HG02884 (cell line): ENCODE measurements at regions not wholly inside any gene's neighbourhood (a gene's known extent, or its start where the extent isn't known, plus 50 kb on each side); places are given as distances from the start of the nearest gene placed in this dataset.
"Not testable (repeated sequence)": the region's sequence is repeated elsewhere in the genome, so short reads cannot be mapped to it uniquely, and the experiment has no call there.

Source experiments
- ATAC-seq: cut with Tn5 transposase; IDR thresholded peaks from one replicate; pipeline ENCODE4 v1.9.1; 2021; ENCODE audit warnings: mild to moderate bottlenecking, moderate library complexity; ENCODE audit not compliant: unreplicated experiment

DNA sequence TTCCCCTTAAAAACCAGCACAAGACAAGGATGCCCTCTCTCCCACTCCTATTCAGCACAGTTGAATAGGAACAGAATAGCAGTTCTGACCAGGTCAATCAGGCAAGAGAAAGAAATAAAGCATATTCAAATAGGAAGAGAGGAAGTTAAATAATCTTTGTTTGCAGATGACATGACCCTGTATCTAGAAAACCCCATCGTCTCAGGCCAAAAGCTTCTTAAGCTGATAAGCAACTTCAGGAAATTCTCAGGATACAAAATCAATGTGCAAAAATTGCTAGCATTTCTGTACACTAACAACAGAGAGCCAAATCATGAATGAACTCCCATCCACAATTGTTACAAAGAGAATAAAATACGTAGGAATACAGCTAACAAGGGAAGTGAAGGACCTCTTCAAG is 394.1 kb upstream of the NFIA start:
- ATAC-seq = not testable (repeated sequence)

DNA sequence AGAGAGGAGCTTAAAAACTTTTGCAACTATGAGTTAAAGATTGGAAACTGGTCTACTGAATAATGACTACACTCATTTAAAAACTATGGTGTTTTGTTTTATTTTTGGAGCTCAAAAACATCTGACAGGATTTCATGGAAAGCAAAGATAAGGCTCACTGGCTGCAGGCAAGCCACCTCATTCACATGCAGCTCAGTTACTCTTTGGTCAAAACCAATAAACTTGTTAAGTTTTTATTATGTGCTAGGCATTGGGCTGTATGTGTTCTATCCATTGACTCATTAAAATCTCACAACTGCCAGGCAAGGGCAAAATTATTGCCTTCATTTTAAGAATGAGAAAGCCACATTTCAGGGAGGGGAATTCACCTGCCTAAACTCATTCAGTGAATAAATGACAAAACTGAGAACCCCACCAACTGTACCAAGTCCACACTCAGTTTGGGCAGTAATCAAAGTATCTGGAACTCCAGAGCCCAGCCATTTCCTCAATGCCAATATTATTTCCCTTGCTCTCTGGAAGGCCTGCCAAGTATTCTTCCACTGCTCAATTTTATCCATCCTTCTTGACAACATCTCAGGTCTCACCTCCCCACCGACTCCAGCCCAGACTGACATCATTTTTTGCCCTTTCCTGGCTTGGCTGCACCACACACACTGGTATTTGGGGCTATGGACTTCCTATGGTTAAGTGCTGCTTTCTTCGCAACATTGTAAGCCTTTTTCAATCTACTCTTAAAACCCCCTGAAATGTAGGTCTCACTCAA is 401.1 kb upstream of the NFIA start:
- no peak for ATAC-seq

DNA sequence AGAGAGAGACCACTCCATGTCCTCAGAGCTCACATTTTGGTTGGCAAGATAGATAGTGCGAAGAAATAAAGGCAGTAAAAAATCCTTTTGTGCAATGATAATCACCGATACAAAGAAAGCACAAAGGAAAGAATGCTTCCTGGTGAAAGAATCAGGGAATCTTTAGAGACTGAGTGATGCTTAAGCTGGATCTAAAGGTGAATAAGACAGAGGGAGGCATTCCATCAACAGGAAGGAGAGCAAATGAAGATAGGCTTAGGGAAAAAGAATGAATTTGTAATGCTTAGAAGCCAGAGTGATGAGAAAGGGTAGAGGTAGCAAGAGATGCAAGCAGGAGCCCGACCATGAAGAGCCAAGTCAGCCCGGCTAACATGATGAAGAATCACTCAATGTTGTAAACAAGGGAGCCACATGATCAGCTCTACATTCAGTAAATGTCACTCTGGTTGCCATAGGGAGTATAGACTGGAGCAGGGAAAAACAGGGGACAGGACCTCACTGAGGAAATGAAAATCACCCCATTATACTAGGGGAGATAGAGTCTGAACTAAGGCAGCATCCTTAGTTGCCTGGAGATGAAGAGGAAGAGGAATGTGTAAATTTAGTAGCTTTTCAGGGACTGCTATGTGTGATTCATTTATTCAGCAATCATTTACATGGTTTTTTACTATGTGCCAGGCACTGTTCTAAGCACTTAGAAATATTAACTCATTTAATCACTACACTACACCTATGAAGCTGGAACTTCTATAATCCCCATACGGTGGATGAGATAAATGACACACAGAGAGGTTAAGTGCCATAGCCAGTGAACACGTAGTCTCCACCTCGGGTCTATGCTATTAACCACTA is 402.6 kb upstream of the NFIA start:
- ATAC-seq = no peak

DNA sequence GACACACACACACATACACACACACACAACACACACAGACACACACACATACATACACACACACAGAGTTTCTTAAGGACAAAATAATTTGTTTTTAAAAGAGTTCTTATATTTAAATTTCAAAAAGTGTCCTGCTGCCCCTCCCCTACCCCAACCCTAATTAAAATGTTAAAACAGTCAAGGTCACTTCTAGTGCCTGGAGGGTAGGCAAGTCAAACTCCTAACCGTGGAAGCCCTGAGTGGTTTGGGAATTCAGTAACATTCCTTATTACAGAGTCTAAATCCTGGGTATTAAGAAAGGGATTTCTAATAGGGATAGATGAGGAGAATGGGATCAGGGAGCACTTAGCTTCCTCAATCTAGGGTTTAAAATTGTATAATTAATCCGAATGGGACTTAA is 403.6 kb upstream of the NFIA start:
- no peak for ATAC-seq

DNA sequence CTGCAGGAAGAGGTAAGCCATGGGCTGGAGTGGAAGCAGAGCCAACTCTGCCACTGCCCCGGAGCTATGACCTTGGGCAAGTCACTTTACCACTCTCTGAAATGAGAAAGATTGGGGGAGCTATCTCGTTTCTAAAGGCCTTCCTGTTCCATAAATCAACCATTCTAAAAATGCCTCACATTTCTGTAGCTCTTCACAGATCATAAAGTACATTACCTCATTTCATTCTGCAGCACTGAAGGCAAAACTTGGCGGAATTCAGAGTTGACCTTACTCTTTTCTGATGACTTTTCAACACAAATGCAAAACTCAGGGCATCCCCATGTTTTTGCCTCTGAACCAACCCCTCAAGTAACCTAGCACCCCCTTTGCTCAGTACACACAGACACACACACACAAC is 404.0 kb upstream of the NFIA start:
- no peak for ATAC-seq

DNA sequence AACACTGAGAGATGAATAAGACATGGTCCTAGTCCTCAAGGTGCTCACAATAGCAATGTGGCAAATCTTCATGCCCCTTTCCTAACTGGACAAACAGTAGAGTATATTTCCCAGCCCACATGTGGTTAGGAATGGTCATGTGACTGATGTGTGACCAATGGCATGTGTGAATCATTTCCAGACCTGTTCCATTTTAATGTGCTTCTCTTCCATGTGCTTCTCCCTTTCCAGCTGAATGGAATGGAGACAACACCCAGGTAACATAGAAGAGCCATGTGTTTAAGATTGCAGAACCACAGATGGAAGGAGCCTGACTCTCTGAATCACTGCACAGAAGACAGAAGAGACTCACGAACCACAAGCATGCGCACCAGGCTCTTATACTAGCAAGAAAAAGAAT is 409.9 kb upstream of the NFIA start:
- no peak for ATAC-seq

DNA sequence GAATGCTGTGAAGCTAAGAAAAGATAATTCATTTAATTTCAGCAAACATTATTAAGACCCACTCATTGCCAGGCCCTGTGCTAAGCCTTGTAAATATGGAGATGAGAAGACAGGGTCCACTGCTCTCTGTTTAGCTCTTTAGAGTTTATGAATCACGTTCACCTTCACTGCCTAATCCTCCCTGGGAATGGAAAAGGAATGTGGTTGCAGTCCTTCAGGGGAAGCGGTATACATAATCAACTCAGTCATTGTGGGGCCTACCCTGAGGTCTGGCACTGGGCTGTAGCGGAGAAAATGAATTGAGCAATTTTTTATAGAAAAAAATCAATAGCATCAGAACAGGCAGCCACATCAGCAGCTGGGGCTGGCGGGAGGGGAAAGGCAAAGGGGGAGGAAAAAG is 412.1 kb upstream of the NFIA start:
- ATAC-seq = no peak

DNA sequence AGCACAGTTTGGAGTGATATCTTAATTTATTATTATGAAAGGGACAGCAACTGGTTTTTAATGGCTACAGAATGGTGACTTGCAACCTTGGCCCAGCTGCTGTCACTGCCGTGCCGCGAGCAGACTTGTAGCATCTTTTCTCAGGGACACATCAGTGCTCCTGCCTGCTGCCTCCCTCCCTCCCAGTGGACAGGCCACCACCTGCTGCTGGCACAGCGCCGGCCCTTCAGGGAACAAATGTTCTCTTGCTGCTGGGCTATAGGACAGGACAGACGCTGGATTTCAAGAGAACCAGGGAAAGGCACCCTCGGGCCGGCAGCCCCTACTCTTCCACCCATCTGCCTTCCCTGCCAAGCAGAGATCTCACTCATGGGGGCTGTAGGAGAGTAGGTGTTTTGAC is 413.8 kb upstream of the NFIA start:
- ATAC-seq = no peak

DNA sequence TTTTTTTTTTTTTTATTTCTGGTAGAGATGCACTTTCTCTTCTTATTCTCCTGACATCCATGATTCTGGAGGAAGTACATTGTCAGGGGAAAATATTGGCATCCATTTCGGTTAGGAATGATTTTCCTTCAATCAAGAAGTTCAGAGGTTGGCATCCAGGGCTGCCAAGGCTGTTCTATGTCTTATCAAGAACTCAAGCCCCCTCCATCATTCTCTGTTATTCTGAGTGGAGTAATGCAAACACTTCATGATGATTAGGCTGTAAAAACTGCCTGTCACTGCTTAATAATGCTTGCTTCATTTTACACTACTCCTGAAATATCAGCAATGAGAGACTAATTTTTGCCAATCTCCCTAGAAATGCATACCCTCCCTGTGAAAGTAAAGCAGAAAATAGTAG is 417.1 kb upstream of the NFIA start:
- ATAC-seq = no peak

DNA sequence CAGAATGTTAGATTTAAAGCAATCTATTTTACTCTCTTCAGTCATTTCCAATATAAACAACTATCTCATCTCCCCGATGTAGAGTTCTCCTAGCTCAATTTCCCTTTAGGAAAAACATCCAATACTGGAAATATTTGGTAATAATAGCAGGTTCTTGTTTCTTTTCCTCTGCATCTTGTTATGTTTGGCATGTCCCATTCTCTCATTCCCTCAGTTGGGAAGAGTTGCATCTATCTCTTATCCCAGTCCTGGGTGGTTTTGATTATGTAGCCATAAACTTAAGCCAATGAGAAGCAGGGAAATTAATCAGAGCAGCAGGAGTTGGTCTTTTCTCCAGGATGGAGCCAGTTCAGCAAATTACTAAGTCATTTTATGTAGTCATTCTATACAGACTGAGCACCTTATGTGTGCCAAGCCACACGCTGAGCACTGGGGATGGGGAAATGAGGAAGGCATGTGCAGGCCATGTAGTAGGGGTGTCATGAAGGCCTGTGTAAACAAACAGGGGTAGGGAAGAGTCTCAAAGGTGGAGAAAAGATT is 418.2 kb upstream of the NFIA start:
- no peak for ATAC-seq

DNA sequence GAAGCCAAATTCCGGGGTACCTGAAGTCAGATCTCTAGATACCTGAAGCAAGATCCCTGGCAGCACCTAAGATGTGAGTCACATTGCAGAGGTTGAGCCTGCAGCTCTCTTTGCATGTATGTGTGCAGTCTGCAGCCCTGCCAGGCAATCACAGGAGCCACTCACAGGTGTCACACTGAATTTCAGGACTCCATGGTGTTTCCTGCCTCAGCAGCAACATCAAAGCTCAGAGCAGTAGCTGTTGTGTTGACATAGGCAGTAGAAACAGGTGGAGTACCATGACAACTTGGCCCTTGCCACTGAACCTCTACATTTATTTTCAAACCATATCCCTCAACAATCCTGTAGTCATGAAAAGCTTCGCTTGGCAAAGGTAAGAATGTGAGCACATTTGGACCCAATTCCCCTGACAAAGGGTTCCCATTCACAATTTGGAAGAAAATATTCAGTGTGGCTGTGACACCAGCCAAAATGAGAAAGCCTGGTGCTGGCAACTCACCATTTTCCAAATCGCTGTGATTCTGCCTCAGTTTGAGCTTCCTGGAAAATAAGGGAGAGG is 419.8 kb upstream of the NFIA start:
- no peak for ATAC-seq

DNA sequence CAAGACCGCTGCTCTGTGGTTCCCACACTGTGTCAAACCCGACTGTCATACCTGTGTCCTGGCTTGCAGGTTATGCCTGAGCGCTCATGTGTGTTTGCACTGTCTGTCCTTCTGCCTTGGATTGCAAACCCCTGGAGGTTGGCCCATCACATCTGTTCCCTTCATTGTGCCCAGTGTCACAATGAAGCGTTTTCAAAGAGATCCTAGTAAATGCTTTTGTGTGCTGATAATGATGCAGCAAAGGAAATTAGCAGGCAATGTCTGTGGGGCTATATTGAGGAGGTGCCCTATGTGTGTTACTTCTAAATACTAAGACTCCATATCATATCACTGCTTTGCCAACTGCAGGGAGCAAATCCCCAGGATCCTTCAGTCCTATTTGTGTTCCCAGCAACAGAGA is 424.4 kb upstream of the NFIA start:
- no peak for ATAC-seq

DNA sequence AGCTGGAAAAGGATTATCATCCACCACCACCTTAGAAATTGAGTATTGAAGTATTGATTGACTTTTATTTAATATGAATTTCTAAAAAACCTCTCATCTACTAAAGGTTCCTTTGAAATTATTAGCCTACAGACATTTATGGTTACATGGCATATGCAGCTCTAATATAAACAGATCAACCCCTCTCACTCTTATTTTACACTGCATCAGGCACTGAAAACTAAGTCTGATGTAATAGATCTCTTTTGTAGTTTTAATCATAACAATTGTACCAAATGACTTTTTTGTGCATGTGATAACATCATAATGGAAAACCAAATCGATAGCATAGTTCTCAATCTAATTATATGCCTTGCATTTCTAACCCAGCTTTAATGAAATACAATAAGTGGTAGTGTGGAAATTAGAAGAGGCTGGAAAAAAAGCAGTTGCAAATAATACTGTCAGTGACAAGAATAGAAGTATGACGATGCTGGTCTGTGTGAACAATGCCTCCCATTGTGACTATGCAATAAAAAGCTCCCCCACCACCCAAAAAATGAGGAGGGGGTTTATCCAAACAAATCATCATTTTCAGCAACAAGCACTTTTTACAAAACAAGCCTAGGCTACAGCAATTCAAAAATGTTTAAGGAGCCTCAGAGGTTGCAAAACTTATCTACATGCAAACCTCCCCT is 426.5 kb upstream of the NFIA start:
- no peak for ATAC-seq

DNA sequence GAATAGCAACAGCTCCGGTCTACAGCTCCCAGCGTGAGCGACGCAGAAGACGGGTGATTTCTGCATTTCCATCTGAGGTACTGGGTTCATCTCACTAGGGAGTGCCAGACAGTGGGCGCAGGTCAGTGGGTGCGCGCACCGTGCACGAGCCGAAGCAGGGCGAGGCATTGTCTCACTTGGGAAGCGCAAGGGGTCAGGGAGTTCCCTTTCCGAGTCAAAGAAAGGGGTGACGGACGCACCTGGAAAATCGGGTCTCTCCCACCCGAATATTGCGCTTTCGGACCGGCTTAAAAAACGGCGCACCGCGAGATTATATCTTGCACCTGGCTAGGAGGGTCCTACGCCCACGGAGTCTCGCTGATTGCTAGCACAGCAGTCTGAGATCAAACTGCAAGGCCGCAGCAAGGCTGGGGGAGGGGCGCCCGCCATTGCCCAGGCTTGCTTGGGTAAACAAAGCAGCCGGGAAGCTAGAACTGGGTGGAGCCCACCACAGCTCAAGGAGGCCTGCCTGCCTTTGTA is 442.3 kb upstream of the NFIA start:
- ATAC-seq = not testable (repeated sequence)

DNA sequence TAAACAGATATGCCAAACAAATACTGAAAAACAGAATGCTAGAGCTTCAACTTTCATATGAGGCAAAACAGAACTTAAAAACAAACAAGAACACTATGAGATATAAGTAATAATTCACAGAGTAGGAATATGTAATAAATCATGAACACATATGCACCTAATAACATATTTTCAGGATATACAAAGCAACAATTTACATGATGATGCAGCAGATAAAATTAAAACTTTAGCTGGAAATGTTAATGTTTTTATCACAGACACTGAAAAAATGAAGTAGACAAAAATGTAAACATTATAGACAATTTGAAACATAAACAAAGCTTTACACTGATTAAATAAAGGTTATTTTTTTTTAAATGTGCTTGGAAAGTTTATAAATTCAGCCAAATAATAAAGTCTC is 443.1 kb upstream of the NFIA start:
- ATAC-seq = no peak

DNA sequence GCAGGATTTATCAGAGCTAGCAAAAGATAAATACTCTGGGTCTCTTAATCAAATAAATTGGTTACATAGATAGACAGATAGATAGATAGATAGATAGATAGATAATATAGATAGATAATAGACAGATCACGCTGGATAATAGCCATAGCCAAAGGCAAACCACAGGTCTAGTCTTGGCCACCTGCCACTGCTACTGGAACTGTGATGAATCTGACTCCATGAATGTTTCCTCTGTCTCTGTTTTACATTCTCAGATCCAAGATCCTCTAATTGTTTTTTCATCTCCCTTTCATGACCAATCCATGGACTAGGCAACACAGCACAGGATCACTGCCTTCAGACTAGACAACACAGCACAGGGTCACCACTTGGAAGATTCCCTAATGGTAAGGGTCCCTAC is 444.7 kb upstream of the NFIA start:
- no peak for ATAC-seq

DNA sequence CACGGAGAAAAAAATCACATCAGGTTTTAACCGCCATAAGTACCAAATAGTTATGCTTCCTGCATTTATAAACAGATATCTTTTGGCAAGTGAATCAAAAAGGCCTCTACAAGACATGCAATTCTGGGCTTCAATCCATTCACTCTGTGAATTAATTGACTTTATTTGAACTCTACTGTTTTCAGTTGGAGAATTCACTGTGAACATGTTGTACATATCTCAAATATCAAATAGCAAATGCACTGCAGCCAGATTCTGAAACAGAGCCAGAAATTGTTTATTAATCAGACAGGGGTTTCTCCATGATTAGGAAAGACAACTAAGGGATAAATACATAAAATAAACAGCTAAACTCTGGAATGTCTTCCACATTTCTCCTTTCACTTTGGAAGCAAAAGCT is 445.4 kb upstream of the NFIA start:
- no peak for ATAC-seq

DNA sequence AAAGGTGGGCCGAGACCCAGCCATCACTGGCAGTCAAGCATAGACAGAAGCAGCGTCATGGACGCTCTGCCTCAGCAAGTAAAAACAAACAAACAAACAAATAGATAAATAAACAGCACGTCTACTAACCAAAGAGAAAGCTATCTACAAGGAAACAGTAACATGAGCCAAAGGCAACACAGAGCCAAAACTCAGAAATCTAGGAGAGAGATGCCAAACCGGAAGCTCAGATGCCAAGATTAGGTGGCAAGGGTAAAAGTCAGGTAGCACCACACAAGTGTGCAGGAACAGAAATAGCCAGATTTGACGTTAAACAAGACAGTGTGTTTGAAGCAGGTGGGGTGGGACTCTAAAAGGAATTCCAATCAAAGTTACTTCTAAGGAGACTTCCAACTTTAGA is 448.3 kb upstream of the NFIA start:
- ATAC-seq = no peak

DNA sequence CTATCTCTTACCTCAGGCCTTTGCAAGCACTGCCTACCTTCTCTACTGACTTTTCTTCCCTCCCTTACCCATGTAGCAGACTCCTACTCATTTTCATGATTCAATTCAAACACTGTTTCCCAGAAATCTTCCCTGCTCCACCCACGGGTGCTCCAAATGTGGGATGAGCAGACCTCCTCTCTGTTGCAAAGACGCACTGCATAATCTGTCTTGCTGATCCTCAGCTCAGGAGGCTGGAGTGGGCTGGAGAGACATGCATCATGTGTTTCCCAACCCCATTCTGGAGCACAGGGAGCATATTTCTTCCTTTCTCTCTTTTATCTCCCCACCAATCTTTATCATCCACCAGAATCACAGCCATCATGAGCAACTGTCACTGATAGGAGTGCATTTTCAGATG is 459.9 kb upstream of the NFIA start:
- no peak for ATAC-seq

DNA sequence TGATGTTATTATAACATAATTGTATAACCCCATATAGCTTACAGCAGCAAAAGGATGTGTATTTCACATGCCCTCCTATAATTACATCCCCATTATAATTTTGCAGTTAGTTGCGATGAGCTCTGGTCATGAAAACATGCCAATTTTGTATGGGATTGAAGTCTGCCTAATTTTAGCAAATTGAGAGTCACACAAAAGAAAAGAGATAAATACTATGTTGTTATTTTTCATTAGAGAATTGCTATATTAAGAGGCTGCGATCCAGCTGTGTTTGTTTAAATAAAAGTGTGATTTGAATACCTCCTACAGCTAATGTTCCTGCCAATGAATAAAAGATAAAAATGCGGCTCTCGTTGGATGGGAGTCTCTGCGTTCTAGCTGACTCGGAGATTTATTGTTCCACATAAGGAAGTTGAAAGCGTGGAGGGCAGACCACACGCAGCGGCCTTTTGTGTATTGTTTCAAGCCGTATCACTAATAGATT is 461.0 kb upstream of the NFIA start:
- no peak for ATAC-seq

DNA sequence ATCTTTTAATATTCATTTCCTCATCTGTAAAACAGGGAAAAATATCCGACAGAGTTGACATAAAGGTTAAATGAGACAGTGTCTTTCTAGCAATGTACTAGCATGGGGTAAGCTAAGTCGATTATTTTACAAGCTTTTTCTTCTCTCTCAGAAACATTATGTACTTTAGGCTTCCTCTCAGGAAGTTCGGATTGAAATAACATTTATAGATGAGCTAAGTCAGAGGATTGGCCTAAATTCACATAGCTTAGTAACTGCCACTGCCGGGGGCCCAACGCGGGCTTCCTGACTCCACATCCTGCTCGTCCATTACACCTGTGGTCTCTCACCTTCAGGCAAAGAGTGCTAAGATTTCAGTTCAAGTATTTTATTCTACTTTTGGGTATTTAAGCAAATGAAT is 462.3 kb upstream of the NFIA start:
- ATAC-seq = no peak
